Endothelial cell of umbilical vein (primary cell): ENCODE measurements at regions not wholly inside any gene's neighbourhood (a gene's known extent, or its start where the extent isn't known, plus 50 kb on each side); places are given as distances from the start of the nearest gene placed in this dataset.

Experiments
- BruUV-seq: library from RNA; stranded (reverse); fragments of 400-500 nt; replicated peaks from 2 replicates; lab custom pipeline; 2021; lab: Mats Ljungman, UMichigan
- CTCF ChIA-PET: fragments of 300-600, 350-600 bp; sonication (Branson Sonifier 250); formaldehyde crosslinking; loops from one replicate; lab custom pipeline; 2021; ENCODE audit warnings: antibody characterized with exemption, inconsistent platforms; lab: Charles Lee
- POLR2A ChIA-PET: fragments of 300-600, 350-600 bp; sonication (Branson Sonifier 250); formaldehyde crosslinking; loops from one replicate; lab custom pipeline; 2021; ENCODE audit warnings: antibody characterized with exemption, inconsistent platforms; lab: Charles Lee
- DNase-seq: peaks from one replicate; pipeline ENCODE4 v3.0.0-alpha.2; 2011; ENCODE audit warnings: low read depth, low spot score
- FAIRE-seq: peaks from 2 replicates; lab custom pipeline; 2011; peaks lifted over from hg19 to GRCh38; lab: Jason Lieb, UNC
- H2AFZ ChIP-seq: 2 replicates; pipeline ENCODE4 v1.6.0; 2012; ENCODE audit warnings: low read depth, low read length, control low read depth, inconsistent platforms
- H3K27ac ChIP-seq: 2 replicates; pipeline ENCODE4 v1.5.1; 2011; ENCODE audit warnings: low read depth, mild to moderate bottlenecking, control low read depth, low read length, moderate library complexity; ENCODE audit not compliant: insufficient read depth
- H3K27me3 ChIP-seq, 2 experiments: 2 replicates each; pipeline versions ENCODE4 v1.6.0 to v1.6.1; 2011; ENCODE audit warnings: low read length in 2 of 2, mixed read lengths in 1 of 2; ENCODE audit not compliant: control insufficient read depth in 2 of 2, insufficient read depth in 2 of 2
- H3K36me3 ChIP-seq, 2 experiments: 2 replicates in 1 of 2; 3 replicates in 1 of 2; pipeline ENCODE4 v1.5.1; 2011; ENCODE audit warnings: low read length in 2 of 2, mild to moderate bottlenecking in 1 of 2, moderate library complexity in 1 of 2; ENCODE audit not compliant: control insufficient read depth in 2 of 2, insufficient read depth in 2 of 2; ENCODE audit errors: extremely low read depth in 1 of 2
- H3K4me1 ChIP-seq: 3 replicates; pipeline ENCODE4 v1.5.1; 2011; ENCODE audit warnings: mild to moderate bottlenecking, low read length; ENCODE audit not compliant: control insufficient read depth, insufficient read depth; ENCODE audit errors: extremely low read depth
- H3K4me2 ChIP-seq: 2 replicates; pipeline ENCODE4 v1.6.1; 2011; ENCODE audit warnings: low read length, control low read depth, mixed read lengths; ENCODE audit not compliant: insufficient read depth
- H3K4me3 ChIP-seq, 3 experiments: fragments of 200-600 bp in 1 of 3; sonication (generic), shearing (Covaris generic) in 1 of 3; replicated peaks in 1 of 3; 2 replicates each; pipeline ENCODE4 v1.5.1; 2011 to 2016; ENCODE audit warnings: control low read depth in 3 of 3, low read length in 3 of 3, mild to moderate bottlenecking in 2 of 3, inconsistent platforms in 1 of 3, low read depth in 1 of 3, moderate library complexity in 1 of 3; ENCODE audit not compliant: insufficient read depth in 1 of 3
- H3K79me2 ChIP-seq: 2 replicates; pipeline ENCODE4 v1.6.0; 2012; ENCODE audit warnings: low read length, inconsistent platforms; ENCODE audit not compliant: control insufficient read depth, insufficient read depth
- H3K9ac ChIP-seq: replicated peaks from 2 replicates; pipeline ENCODE3; 2011; ENCODE audit warnings: low read length, control low read depth; ENCODE audit not compliant: insufficient read depth; ENCODE audit errors: extremely low read depth
- H3K9me1 ChIP-seq: replicated peaks from 3 replicates; pipeline ENCODE4 v1.6.0; 2011; ENCODE audit warnings: mild to moderate bottlenecking, low read length; ENCODE audit not compliant: control insufficient read depth, insufficient read depth; ENCODE audit errors: extremely low read depth
- H3K9me3 ChIP-seq: replicated peaks from 2 replicates; pipeline ENCODE4 v1.5.1; 2012; ENCODE audit warnings: low read length, inconsistent platforms; ENCODE audit not compliant: control insufficient read depth, insufficient read depth
- H4K20me1 ChIP-seq: replicated peaks from 2 replicates; pipeline ENCODE3; 2011; ENCODE audit warnings: mild to moderate bottlenecking, low read length; ENCODE audit not compliant: control insufficient read depth, insufficient read depth; ENCODE audit errors: extremely low read depth
- CTCF ChIP-seq, 2 donors: IDR thresholded peaks; 1 replicate in 1 of 2; 2 replicates in 1 of 2; pipeline ENCODE4 v1.5.1; 2011; ENCODE audit warnings: low read length in 2 of 2, mild to moderate bottlenecking in 2 of 2, moderate library complexity in 2 of 2, control low read depth in 1 of 2, inconsistent platforms in 1 of 2, low read depth in 1 of 2; ENCODE audit not compliant: insufficient read depth in 1 of 2; ENCODE audit errors: extremely low read depth in 1 of 2
- EZH2 ChIP-seq: IDR thresholded peaks from 2 replicates; pipeline ENCODE4 v1.6.1; 2012; ENCODE audit warnings: borderline replicate concordance, low read depth, mild to moderate bottlenecking, moderate library complexity, low read length, inconsistent platforms; ENCODE audit not compliant: severe bottlenecking
- FOS ChIP-seq: IDR thresholded peaks from 2 replicates; pipeline ENCODE4 v1.6.1; 2011; ENCODE audit warnings: mild to moderate bottlenecking, low read length, moderate library complexity, borderline replicate concordance; ENCODE audit not compliant: insufficient read depth
- GATA2 ChIP-seq: IDR thresholded peaks from 2 replicates; pipeline ENCODE4 v1.7.0; 2011; ENCODE audit warnings: low read depth, mild to moderate bottlenecking, moderate library complexity, mixed read lengths, low read length; ENCODE audit not compliant: insufficient read length, insufficient read depth
- JUN ChIP-seq: IDR thresholded peaks from 2 replicates; pipeline ENCODE4 v1.6.1; 2011; ENCODE audit warnings: borderline replicate concordance, low read depth; ENCODE audit not compliant: insufficient read length, insufficient read depth
- MAX ChIP-seq: IDR thresholded peaks from 2 replicates; pipeline ENCODE4 v1.6.1; 2011; ENCODE audit not compliant: insufficient read depth, insufficient read length
- MYC ChIP-seq: IDR thresholded peaks from one replicate; pipeline ENCODE4 v1.6.1; 2011; ENCODE audit warnings: mild to moderate bottlenecking, low read depth, low read length
- POLR2A ChIP-seq: IDR thresholded peaks from 2 replicates; pipeline ENCODE4 v1.6.1; 2012; ENCODE audit warnings: low read depth, mild to moderate bottlenecking, control low read depth, low read length
- POLR2AphosphoS5 ChIP-seq: IDR thresholded peaks from 2 replicates; pipeline ENCODE4 v1.6.1; 2012; ENCODE audit warnings: low read depth, mild to moderate bottlenecking, control low read depth, low read length, moderate library complexity; ENCODE audit not compliant: insufficient read depth
- dilution Hi-C: fragments of 300-500 bp; cut with MboI; formaldehyde crosslinking; loops from one replicate; pipeline ENCODE4 v1.15.0; 2019; ENCODE audit warnings: low sequenced_read_pairs; ENCODE audit not compliant: extremely low pct_ligation_motif_present
- intact Hi-C: fragments of 100-400 bp; cut with micrococcal nuclease; formaldehyde crosslinking; loops from one replicate; pipeline ENCODE4 v1.10.0; 2022

- DNase-seq (no peak), FAIRE-seq (no peak)
- intact Hi-C loops (no loop called here), dilution Hi-C loops (no loop called here)
- H3K9ac ChIP-seq, result no peak overlapping the region
- no peak overlapping the region for H3K4me2 ChIP-seq
- POLR2A ChIA-PET, result no interaction called here
- H3K4me1 ChIP-seq, result no peaks in the 10 kb centered on the region
- TF ChIP-seq POLR2A (no peak), MAX (no peak), FOS (no peak), GATA2 (no peak), MYC (no peak), EZH2 (no peak), JUN (no peak), POLR2AphosphoS5 (no peak), CTCF (IDR thresholded peaks at IDR 0.05; ENCODE audit: extremely low read depth in 1 of 2, insufficient read depth in 1 of 2, low read depth in 1 of 2, low read length in 2 of 2) (no peak)
- no peaks in the 10 kb centered on the region for H3K9me1 ChIP-seq
- no peaks in the 10 kb centered on the region for H3K9me3 ChIP-seq
- H2AFZ ChIP-seq, result no peak overlapping the region
- H3K27me3 ChIP-seq, result peaks cover 2 to 5% of the 10 kb centered on the region in 2 experiments
- H3K79me2 ChIP-seq, result no peaks in the 10 kb centered on the region
- H4K20me1 ChIP-seq, result no peaks in the 10 kb centered on the region
- H3K4me3 ChIP-seq, result no peak overlapping the region
- no TSS peak for BruUV-seq
- no peak overlapping the region for H3K27ac ChIP-seq
- CTCF ChIA-PET, result no interaction called here
- H3K36me3 ChIP-seq, result no peaks in the 10 kb centered on the region
These were observed 90.4 kb upstream of the MAX start for GRCh38 chr14:65192686-65193085.
